Gastrocnemius medialis (tissue), 4 donors: ENCODE measurements at regions not wholly inside any gene's neighbourhood (a gene's known extent, or its start where the extent isn't known, plus 50 kb on each side); places are given as distances from the start of the nearest gene placed in this dataset.

Experiments used
- ATAC-seq, 2 donors: fragments of 150-250 bp; one replicate each; pipeline ENCODE4 v1.9.1; 2016
- DNase-seq, 2 donors: peaks; one replicate each; pipeline ENCODE4 v3.0.0-alpha.2; 2019
- H3K27ac ChIP-seq, 4 donors: fragments of 200-600 bp; sonication (generic); 1 replicate in 1 of 4; 2 replicates in 3 of 4; pipeline ENCODE4 v1.5.1; 2016 to 2018; ENCODE audit warnings: mild to moderate bottlenecking in 2 of 4, moderate library complexity in 1 of 4
- H3K27me3 ChIP-seq, 3 donors: fragments of 200-600 bp; sonication (generic) in 2 of 3; 1 replicate in 1 of 3; 2 replicates in 2 of 3; pipeline versions ENCODE4 v1.5.1 to v1.6.0; 2016 to 2019; ENCODE audit warnings: mild to moderate bottlenecking in 1 of 3, moderate library complexity in 1 of 3
- H3K36me3 ChIP-seq, 2 donors: fragments of 200-600 bp; sonication (generic) in 1 of 2; one replicate each; pipeline ENCODE4 v1.5.1; 2017 to 2018
- H3K4me1 ChIP-seq, 2 donors: fragments of 200-600 bp; sonication (generic) in 1 of 2; one replicate each; pipeline ENCODE4 v1.5.1; 2016 to 2017; ENCODE audit warnings: mild to moderate bottlenecking in 2 of 2
- H3K4me3 ChIP-seq, 4 donors: fragments of 200-600 bp; sonication (generic) in 3 of 4; 1 replicate in 1 of 4; 2 replicates in 3 of 4; pipeline ENCODE4 v1.5.1; 2016 to 2019; ENCODE audit warnings: mild to moderate bottlenecking in 2 of 4
- H3K9me3 ChIP-seq, 3 donors: fragments of 200-600 bp; sonication (generic) in 2 of 3; 1 replicate in 1 of 3; 2 replicates in 2 of 3; pipeline ENCODE4 v1.5.1; 2016 to 2019
- POLR2A ChIP-seq, 2 donors: fragments of 450-650 bp; IDR thresholded peaks; one replicate each; pipeline ENCODE4 v1.6.1; 2017; ENCODE audit warnings: antibody characterized with exemption in 2 of 2, mild to moderate bottlenecking in 2 of 2, moderate library complexity in 2 of 2
- in situ Hi-C, 4 donors: fragments of 200-750 bp; cut with MboI; loops; one replicate each; pipeline versions ENCODE4 v1.15.0 to v1.8.0; 2017; ENCODE audit warnings: low sequenced_read_pairs in 4 of 4
- intact Hi-C: fragments of 100-400 bp; cut with DNase I; formaldehyde crosslinking; loops from one replicate; pipeline ENCODE4 v1.15.1; 2023; ENCODE audit warnings: low total_unique reads
- TF ChIP-seq, protein P1 (sequence below), 5 experiments: fragments of 450-650 bp in 3 of 5; fragments of 200-600 bp in 2 of 5; sonication (generic) in 2 of 5; IDR thresholded peaks in 4 of 5; conservative IDR thresholded peaks in 1 of 5; 1 replicate in 4 of 5; 2 replicates in 1 of 5; pipeline ENCODE4 v1.5.1; 2016 to 2019; ENCODE audit warnings: antibody characterized with exemption in 5 of 5, mild to moderate bottlenecking in 3 of 5, moderate library complexity in 3 of 5

DNA sequence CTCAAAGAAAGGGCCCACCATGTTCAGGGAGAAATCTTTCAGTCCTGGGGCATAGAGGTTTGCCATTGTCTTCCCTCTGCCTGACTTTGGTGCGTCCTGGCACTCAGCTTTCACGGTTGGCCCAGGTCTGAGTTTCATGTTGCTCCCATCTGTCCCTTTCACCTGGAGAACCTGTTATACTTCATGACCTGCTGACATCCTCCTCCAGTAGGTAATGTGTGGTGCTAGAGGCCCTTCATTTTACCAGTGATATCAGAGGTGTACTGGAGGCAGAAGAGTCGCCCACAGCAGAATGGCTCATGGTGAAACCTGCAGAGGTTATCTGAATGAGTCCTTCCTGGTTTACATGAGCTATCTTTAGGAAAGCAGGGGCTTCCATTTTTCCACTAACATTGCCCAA, 128.8 kb upstream of the DLX2 start:
- no peak for TF ChIP-seq POLR2A (IDR thresholded peaks at IDR 0.05)

DNA sequence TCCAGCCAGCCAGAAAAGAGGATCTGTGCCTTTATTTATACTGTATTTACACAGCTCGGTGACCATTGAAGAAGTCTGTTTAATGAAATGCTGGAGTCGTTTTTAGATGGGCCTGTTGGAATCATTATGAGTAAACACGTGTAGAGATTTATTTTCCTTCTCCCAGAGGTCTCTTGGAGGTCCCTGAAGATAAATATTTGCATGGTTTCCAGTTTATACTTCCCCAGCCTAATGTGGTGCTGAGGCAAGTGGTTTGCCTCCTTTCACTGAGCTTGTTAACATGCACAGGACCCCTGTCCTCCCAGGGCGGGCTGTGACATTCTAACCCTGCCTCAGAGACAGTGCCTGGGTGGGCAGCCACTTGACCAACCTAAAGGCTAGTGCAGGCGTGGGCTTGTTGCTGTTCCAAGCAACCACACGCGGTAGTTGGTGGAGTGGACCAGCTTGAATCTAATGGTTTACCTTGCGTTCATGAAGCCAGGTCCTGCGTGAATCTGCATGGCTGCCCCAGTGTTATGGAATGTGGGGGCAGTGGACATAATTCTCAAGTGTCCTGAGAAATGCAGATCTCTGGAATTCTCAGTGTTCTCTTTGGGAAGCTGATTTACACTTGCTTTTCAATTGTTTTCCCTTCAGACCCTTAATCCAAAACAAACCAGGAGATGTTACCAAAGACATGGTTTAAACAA, 130.2 kb upstream of the DLX2 start:
- H3K4me1 ChIP-seq = peaks cover 0 to 18% of the 10 kb centered on the region in 2 donors
- no peak overlapping the region for H3K4me3 ChIP-seq
- peak overlapping the region in 3 of 4 donors; percentile 42 to 51 (median 44) for H3K27ac ChIP-seq
- no peak for DNase-seq
- intact Hi-C loops = no loop called here
- no peaks in the 10 kb centered on the region for H3K9me3 ChIP-seq
- in situ Hi-C loops = no loop called here
- no peak for ATAC-seq
- H3K36me3 ChIP-seq = no peaks in the 10 kb centered on the region
- TF ChIP-seq, protein P1, sequence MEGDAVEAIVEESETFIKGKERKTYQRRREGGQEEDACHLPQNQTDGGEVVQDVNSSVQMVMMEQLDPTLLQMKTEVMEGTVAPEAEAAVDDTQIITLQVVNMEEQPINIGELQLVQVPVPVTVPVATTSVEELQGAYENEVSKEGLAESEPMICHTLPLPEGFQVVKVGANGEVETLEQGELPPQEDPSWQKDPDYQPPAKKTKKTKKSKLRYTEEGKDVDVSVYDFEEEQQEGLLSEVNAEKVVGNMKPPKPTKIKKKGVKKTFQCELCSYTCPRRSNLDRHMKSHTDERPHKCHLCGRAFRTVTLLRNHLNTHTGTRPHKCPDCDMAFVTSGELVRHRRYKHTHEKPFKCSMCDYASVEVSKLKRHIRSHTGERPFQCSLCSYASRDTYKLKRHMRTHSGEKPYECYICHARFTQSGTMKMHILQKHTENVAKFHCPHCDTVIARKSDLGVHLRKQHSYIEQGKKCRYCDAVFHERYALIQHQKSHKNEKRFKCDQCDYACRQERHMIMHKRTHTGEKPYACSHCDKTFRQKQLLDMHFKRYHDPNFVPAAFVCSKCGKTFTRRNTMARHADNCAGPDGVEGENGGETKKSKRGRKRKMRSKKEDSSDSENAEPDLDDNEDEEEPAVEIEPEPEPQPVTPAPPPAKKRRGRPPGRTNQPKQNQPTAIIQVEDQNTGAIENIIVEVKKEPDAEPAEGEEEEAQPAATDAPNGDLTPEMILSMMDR (IDR thresholded peaks at IDR 0.05 in 4 of 5, conservative IDR thresholded peaks at IDR 0.05 in 1 of 5) = no peak
- no peak for TF ChIP-seq POLR2A (IDR thresholded peaks at IDR 0.05)
- peaks cover 11 to 23% (median 18%) of the 10 kb centered on the region in 3 donors for H3K27me3 ChIP-seq

More for the DNA sequence above, 128.8 kb upstream of the DLX2 start:
- peak overlapping the region in 3 of 4 donors; percentile 42 to 47 (median 46) for H3K27ac ChIP-seq
- no peaks in the 10 kb centered on the region for H3K9me3 ChIP-seq
- no peak for DNase-seq
- intact Hi-C loops = no loop called here
- H3K27me3 ChIP-seq = peaks cover 11 to 23% (median 18%) of the 10 kb centered on the region in 3 donors
- no peaks in the 10 kb centered on the region for H3K36me3 ChIP-seq
- ATAC-seq = no peak
- peaks cover 0 to 18% of the 10 kb centered on the region in 2 donors for H3K4me1 ChIP-seq
- in situ Hi-C loops = no loop called here
- no peak overlapping the region for H3K4me3 ChIP-seq

DNA sequence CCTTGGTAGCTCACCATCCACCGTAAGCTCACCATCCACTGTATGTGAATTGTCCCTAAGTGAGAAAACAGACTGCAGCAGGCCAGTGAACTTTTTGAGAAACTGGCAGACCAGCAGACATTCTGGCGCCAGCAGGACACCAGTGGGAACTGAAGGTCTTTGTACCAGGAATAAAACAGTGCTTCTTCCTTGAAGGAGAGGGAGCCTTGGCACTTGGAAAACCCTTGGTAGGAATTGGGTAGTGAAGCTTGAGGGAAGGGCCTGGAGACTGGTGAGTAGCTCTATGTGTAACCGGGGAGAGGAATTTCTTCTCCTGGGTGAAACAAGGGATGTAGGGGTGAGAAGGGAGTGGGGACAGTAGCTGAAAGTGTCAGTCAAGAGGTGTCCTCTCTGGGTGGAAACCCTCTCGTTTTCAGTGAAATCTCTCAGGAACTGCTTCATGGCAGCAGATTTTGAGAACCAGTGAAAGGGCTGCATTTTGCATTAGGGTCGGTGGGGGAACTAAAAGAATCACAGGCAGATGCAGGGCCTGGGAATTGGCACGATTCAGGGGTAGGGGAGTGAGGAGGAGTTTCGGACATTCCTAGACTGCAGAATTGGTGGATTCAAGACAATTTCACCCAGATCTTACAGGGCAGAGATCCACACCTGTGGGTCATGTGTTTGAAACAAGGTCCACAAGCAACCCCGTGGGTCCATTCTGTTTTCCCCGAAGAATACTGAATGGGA, 131.5 kb upstream of the DLX2 start:
- DNase-seq (no peak), ATAC-seq (no peak)
- H3K9me3 ChIP-seq = no peaks in the 10 kb centered on the region
- no peaks in the 10 kb centered on the region for H3K36me3 ChIP-seq
- H3K27me3 ChIP-seq = peaks cover 11 to 23% (median 18%) of the 10 kb centered on the region in 3 donors
- intact Hi-C loops = no loop called here
- peak overlapping the region in 3 of 4 donors; percentile 7 to 64 (median 46) for H3K27ac ChIP-seq
- in situ Hi-C loops = no loop called here
- H3K4me1 ChIP-seq = peaks cover 0 to 18% of the 10 kb centered on the region in 2 donors
- TF ChIP-seq POLR2A (IDR thresholded peaks at IDR 0.05) = no peak
- TF ChIP-seq, protein P1 (IDR thresholded peaks at IDR 0.05 in 4 of 5, conservative IDR thresholded peaks at IDR 0.05 in 1 of 5) = no peak
- H3K4me3 ChIP-seq = peak overlapping the region in 3 of 4 donors; percentile 47 to 63 (median 52)

DNA sequence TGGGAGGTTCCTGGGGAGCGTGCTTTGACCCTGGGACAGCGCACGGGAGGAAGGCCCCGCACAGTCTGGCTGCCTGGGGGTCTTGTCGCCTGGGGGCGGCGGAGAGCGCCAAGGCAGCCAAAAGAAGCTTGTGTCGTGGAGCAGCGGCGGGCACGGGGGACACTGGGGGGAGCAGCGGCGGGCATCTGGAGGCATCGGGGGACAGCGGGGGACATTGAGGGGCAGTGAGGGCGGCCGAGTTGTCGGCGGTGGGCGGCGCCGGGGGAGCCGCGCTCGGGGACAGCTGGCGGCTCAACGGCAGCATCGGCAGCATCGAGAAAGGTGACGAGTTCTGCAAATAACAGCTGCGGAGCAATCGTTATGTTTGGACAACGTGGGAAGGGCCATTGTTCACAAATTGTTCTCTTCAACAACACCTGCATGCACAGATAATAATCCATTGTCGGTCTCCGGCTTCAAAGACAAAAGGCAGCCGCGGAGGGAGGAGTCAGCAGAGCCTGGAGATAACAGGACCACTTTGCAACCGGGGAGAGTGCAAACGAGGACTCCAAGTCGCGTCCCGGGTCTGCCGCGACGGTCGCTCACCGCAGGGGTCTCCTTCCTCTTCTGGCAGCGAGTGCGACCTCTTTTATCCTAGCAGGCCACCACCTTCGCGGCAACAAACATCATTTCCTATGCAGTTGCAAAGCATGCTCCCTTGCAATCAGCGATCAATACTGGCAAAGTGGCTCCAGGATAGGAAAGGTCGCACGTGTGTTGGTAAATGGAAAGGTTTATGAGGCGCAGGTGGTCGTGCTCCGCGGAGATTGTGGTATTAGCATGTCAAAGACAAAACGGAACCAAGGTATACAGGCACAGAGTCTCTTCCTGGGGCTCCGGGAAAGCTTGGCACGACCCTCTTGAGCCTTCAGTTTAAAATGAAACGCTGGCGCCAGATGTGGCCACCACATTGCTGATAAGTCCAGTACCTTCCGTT, 132.3 kb upstream of the DLX2 start:
- ATAC-seq (peak; percentile 19 to 33), DNase-seq (no peak)
- intact Hi-C loops = no loop called here
- in situ Hi-C loops = no loop called here
- TF ChIP-seq, protein P1 (IDR thresholded peaks at IDR 0.05 in 4 of 5, conservative IDR thresholded peaks at IDR 0.05 in 1 of 5) = no peak
- TF ChIP-seq POLR2A (IDR thresholded peaks at IDR 0.05) = no peak
- H3K4me3 ChIP-seq = peak overlapping the region; percentile 44 to 63 (median 50)
- peaks cover 11 to 23% (median 18%) of the 10 kb centered on the region in 3 donors for H3K27me3 ChIP-seq
- peak overlapping the region in 3 of 4 donors; percentile 7 to 64 (median 46) for H3K27ac ChIP-seq
- peaks cover 0 to 18% of the 10 kb centered on the region in 2 donors for H3K4me1 ChIP-seq
- no peaks in the 10 kb centered on the region for H3K36me3 ChIP-seq
- no peaks in the 10 kb centered on the region for H3K9me3 ChIP-seq
